WI38 (cell line): ENCODE measurements at regions not wholly inside any gene's neighbourhood (a gene's known extent, or its start where the extent isn't known, plus 50 kb on each side); places are given as distances from the start of the nearest gene placed in this dataset.
"Not testable (repeated sequence)": the region's sequence is repeated elsewhere in the genome, so short reads cannot be mapped to it uniquely, and the experiment has no call there.

Source experiments
- H3K4me3 ChIP-seq: 2 replicates; pipeline ENCODE4 v1.5.1; 2011; ENCODE audit warnings: low read depth, mild to moderate bottlenecking, control low read depth, low read length
- TF ChIP-seq, protein P1 (sequence below): IDR thresholded peaks from 2 replicates; pipeline ENCODE4 v1.5.1; 2012; ENCODE audit warnings: low read depth, mild to moderate bottlenecking, control low read depth, low read length

DNA sequence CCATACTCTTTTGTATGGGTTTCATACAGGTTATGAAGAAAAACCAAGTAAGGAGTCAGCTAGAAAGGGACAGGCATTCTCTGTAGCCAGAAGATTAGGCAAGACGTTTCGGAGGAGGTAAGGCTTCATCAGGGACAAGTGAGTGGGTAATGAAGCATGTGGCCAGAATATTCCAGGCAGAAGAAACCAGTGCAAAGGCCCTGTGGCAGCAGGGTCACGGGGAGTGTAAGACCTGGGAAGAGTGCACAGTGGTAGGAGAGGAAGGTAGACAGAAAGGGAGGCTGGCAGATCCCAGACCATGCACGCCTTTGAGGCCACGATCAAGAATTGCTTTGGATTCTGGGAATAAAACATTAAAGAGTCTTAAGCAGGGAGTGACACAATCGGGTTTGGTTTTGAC, 177.6 kb downstream of the MIAT start:
- H3K4me3 ChIP-seq: no peak overlapping the region

GRCh38 chr22:26835929-26836528, 178.6 kb downstream of the MIAT start:
- TF ChIP-seq, protein P1, sequence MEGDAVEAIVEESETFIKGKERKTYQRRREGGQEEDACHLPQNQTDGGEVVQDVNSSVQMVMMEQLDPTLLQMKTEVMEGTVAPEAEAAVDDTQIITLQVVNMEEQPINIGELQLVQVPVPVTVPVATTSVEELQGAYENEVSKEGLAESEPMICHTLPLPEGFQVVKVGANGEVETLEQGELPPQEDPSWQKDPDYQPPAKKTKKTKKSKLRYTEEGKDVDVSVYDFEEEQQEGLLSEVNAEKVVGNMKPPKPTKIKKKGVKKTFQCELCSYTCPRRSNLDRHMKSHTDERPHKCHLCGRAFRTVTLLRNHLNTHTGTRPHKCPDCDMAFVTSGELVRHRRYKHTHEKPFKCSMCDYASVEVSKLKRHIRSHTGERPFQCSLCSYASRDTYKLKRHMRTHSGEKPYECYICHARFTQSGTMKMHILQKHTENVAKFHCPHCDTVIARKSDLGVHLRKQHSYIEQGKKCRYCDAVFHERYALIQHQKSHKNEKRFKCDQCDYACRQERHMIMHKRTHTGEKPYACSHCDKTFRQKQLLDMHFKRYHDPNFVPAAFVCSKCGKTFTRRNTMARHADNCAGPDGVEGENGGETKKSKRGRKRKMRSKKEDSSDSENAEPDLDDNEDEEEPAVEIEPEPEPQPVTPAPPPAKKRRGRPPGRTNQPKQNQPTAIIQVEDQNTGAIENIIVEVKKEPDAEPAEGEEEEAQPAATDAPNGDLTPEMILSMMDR: peak; percentile 63
- H3K4me3 ChIP-seq: no peak overlapping the region

More for the DNA sequence above, 177.6 kb downstream of the MIAT start:
- TF ChIP-seq, protein P1: no peak

GRCh38 chr22:26837784-26838470, 180.5 kb downstream of the MIAT start:
- TF ChIP-seq, protein P1: no peak
- H3K4me3 ChIP-seq: no peak overlapping the region

- no peak overlapping the region for H3K4me3 ChIP-seq
- TF ChIP-seq, protein P1: no peak
Observed at GRCh38 chr22:26838471-26838825, 181.1 kb downstream of the MIAT start.

- TF ChIP-seq, protein P1: no peak
- H3K4me3 ChIP-seq: no peak overlapping the region
Observed at GRCh38 chr22:26839216-26839615, 181.8 kb downstream of the MIAT start.

DNA sequence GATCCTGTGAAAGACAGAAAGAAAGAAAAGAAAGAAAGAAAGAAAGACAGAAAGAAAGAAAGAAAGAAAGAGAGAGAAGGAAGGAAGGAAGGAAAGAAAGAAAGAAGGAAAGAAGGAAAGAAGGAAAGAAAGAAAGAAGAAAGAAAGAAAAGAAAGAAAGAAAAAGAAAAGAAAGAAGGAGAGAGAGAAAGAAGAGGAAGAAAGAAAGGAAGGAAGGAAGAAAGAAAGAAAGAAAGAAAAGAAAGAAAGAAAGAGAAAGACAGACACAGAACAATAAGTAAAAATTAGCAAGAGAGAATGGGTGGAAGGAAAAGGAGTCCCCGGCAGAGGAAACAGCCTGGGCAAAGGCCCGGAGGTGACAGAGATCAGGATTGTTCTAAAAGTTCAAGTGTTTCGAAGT, 183.4 kb downstream of the MIAT start:
- H3K4me3 ChIP-seq: not testable (repeated sequence)

- TF ChIP-seq, protein P1: no peak
- H3K4me3 ChIP-seq: no peak overlapping the region
Observed at GRCh38 chr22:26842103-26842502, 184.7 kb downstream of the MIAT start.
